ENCODE measurements at regions not wholly inside any gene's neighbourhood (a gene's known extent, or its start where the extent isn't known, plus 50 kb on each side); places are given as distances from the start of the nearest gene placed in this dataset.
A peak's percentile ranks its signal among the peaks of the same experiment; 100 is the strongest.

DNA sequence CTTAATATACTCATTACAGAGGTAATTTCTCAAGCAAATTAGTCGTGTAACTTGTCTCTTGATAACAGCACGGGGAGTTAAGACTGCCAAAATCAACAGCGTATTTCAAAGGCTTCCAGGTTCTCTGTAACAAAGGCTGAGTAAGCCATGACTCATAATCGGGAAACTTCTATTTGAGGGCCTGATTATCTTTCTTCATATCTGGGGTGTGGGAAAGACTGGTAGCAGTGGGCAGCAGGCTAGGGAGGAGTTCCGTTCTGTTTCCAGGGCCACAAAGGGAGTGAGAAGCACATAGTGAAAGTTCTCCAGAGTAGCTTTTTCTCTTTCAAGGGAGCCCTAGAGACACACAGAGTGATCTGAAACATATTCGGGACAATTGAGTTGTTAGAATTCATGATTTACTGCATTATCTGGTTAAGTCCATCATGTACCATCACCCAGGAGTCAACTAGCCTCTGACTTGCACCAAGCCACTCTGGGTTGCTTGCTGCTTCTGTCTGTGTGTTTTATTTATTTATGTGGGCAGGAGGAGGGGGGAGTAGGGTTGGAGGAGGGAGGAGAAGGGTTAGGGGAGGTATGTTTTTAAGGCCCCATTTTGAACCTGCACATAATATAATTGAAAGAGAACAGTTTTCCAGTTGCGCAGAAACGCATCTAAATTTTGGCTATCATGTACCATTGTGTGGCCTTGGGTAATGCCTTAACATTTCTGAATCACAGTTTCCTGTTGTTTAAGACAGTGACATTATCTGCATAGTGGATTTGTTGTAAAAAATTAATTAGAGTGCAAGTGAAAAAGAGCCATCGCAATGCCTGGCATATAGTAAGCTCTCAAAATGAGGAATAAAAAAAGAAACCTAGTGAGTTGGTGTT lies 80.5 kb upstream of the ITPRID2 start (continued):
- TF ChIP-seq, protein P1, sequence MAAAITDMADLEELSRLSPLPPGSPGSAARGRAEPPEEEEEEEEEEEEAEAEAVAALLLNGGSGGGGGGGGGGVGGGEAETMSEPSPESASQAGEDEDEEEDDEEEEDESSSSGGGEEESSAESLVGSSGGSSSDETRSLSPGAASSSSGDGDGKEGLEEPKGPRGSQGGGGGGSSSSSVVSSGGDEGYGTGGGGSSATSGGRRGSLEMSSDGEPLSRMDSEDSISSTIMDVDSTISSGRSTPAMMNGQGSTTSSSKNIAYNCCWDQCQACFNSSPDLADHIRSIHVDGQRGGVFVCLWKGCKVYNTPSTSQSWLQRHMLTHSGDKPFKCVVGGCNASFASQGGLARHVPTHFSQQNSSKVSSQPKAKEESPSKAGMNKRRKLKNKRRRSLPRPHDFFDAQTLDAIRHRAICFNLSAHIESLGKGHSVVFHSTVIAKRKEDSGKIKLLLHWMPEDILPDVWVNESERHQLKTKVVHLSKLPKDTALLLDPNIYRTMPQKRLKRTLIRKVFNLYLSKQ (tag by site-specific recombination; IDR thresholded peaks at IDR 0.05; ENCODE audit: borderline replicate concordance) = no peak
- TF ChIP-seq ZNF571 (tag by site-specific recombination; IDR thresholded peaks at IDR 0.05) (no peak), PRDM1 (tag by site-specific recombination; IDR thresholded peaks at IDR 0.05) (no peak), ZNF341 (tag by site-specific recombination; IDR thresholded peaks at IDR 0.05; ENCODE audit: low read depth) (peak; percentile 68), ZNF776 (tag by site-specific recombination; IDR thresholded peaks at IDR 0.05; ENCODE audit: borderline replicate concordance) (no peak), GLI4 (tag by site-specific recombination; IDR thresholded peaks at IDR 0.05) (no peak), MZF1 (tag by site-specific recombination; IDR thresholded peaks at IDR 0.05; ENCODE audit: borderline replicate concordance) (no peak), ZFP37 (tag by site-specific recombination; IDR thresholded peaks at IDR 0.05) (no peak), ZNF174 (tag by site-specific recombination; IDR thresholded peaks at IDR 0.05) (no peak), KLF10 (tag by site-specific recombination; IDR thresholded peaks at IDR 0.05) (peak; percentile 42; the same call in 1 of the 2 replicates), ZBTB48 (tag by site-specific recombination; IDR thresholded peaks at IDR 0.05) (no peak), HOXC10 (CRISPR knock-in tag; IDR thresholded peaks at IDR 0.05) (no peak), ZNF792 (tag by site-specific recombination; IDR thresholded peaks at IDR 0.05) (no peak), OSR2 (tag by site-specific recombination; IDR thresholded peaks at IDR 0.05) (peak; percentile 78), ZNF274 (IDR thresholded peaks at IDR 0.05; ENCODE audit: low read length) (no peak), ZNF274 (tag by site-specific recombination; IDR thresholded peaks at IDR 0.05; ENCODE audit: borderline replicate concordance) (no peak), ZBTB21 (tag by site-specific recombination; IDR thresholded peaks at IDR 0.05) (no peak), ZNF239 (tag by site-specific recombination; IDR thresholded peaks at IDR 0.05) (no peak), ZNF837 (tag by site-specific recombination; IDR thresholded peaks at IDR 0.05) (no peak)
- TF ChIP-seq, protein P2, sequence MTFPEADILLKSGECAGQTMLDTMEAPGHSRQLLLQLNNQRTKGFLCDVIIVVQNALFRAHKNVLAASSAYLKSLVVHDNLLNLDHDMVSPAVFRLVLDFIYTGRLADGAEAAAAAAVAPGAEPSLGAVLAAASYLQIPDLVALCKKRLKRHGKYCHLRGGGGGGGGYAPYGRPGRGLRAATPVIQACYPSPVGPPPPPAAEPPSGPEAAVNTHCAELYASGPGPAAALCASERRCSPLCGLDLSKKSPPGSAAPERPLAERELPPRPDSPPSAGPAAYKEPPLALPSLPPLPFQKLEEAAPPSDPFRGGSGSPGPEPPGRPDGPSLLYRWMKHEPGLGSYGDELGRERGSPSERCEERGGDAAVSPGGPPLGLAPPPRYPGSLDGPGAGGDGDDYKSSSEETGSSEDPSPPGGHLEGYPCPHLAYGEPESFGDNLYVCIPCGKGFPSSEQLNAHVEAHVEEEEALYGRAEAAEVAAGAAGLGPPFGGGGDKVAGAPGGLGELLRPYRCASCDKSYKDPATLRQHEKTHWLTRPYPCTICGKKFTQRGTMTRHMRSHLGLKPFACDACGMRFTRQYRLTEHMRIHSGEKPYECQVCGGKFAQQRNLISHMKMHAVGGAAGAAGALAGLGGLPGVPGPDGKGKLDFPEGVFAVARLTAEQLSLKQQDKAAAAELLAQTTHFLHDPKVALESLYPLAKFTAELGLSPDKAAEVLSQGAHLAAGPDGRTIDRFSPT (tag by site-specific recombination; IDR thresholded peaks at IDR 0.05) = peak; percentile 75; the same call in 1 of the 2 replicates
- TF ChIP-seq, protein P3, sequence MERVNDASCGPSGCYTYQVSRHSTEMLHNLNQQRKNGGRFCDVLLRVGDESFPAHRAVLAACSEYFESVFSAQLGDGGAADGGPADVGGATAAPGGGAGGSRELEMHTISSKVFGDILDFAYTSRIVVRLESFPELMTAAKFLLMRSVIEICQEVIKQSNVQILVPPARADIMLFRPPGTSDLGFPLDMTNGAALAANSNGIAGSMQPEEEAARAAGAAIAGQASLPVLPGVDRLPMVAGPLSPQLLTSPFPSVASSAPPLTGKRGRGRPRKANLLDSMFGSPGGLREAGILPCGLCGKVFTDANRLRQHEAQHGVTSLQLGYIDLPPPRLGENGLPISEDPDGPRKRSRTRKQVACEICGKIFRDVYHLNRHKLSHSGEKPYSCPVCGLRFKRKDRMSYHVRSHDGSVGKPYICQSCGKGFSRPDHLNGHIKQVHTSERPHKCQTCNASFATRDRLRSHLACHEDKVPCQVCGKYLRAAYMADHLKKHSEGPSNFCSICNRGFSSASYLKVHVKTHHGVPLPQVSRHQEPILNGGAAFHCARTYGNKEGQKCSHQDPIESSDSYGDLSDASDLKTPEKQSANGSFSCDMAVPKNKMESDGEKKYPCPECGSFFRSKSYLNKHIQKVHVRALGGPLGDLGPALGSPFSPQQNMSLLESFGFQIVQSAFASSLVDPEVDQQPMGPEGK (tag by site-specific recombination; IDR thresholded peaks at IDR 0.05) = no peak
- TF ChIP-seq, protein P4, sequence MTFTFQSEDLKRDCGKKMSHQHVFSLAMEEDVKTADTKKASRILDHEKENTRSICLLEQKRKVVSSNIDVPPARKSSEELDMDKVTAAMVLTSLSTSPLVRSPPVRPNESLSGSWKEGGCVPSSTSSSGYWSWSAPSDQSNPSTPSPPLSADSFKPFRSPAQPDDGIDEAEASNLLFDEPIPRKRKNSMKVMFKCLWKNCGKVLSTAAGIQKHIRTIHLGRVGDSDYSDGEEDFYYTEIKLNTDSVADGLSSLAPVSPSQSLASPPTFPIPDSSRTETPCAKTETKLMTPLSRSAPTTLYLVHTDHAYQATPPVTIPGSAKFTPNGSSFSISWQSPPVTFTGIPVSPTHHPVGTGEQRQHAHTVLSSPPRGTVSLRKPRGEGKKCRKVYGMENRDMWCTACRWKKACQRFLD (tag by site-specific recombination; IDR thresholded peaks at IDR 0.05) = no peak
- TF ChIP-seq, protein P5, sequence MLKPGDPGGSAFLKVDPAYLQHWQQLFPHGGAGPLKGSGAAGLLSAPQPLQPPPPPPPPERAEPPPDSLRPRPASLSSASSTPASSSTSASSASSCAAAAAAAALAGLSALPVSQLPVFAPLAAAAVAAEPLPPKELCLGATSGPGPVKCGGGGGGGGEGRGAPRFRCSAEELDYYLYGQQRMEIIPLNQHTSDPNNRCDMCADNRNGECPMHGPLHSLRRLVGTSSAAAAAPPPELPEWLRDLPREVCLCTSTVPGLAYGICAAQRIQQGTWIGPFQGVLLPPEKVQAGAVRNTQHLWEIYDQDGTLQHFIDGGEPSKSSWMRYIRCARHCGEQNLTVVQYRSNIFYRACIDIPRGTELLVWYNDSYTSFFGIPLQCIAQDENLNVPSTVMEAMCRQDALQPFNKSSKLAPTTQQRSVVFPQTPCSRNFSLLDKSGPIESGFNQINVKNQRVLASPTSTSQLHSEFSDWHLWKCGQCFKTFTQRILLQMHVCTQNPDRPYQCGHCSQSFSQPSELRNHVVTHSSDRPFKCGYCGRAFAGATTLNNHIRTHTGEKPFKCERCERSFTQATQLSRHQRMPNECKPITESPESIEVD (tag by site-specific recombination; IDR thresholded peaks at IDR 0.05) = peak; percentile 54; the same call in 1 of the 2 replicates
- TF ChIP-seq, protein P6, sequence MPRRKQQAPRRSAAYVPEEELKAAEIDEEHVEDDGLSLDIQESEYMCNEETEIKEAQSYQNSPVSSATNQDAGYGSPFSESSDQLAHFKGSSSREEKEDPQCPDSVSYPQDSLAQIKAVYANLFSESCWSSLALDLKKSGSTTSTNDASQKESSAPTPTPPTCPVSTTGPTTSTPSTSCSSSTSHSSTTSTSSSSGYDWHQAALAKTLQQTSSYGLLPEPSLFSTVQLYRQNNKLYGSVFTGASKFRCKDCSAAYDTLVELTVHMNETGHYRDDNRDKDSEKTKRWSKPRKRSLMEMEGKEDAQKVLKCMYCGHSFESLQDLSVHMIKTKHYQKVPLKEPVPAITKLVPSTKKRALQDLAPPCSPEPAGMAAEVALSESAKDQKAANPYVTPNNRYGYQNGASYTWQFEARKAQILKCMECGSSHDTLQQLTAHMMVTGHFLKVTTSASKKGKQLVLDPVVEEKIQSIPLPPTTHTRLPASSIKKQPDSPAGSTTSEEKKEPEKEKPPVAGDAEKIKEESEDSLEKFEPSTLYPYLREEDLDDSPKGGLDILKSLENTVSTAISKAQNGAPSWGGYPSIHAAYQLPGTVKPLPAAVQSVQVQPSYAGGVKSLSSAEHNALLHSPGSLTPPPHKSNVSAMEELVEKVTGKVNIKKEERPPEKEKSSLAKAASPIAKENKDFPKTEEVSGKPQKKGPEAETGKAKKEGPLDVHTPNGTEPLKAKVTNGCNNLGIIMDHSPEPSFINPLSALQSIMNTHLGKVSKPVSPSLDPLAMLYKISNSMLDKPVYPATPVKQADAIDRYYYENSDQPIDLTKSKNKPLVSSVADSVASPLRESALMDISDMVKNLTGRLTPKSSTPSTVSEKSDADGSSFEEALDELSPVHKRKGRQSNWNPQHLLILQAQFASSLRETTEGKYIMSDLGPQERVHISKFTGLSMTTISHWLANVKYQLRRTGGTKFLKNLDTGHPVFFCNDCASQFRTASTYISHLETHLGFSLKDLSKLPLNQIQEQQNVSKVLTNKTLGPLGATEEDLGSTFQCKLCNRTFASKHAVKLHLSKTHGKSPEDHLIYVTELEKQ (tag by site-specific recombination; IDR thresholded peaks at IDR 0.05; ENCODE audit: borderline replicate concordance) = no peak; the same call in 1 of the 2 replicates
- TF ChIP-seq, protein P7, sequence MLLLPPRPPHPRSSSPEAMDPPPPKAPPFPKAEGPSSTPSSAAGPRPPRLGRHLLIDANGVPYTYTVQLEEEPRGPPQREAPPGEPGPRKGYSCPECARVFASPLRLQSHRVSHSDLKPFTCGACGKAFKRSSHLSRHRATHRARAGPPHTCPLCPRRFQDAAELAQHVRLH (tag by site-specific recombination; IDR thresholded peaks at IDR 0.05) = no peak
- TF ChIP-seq, protein P8, sequence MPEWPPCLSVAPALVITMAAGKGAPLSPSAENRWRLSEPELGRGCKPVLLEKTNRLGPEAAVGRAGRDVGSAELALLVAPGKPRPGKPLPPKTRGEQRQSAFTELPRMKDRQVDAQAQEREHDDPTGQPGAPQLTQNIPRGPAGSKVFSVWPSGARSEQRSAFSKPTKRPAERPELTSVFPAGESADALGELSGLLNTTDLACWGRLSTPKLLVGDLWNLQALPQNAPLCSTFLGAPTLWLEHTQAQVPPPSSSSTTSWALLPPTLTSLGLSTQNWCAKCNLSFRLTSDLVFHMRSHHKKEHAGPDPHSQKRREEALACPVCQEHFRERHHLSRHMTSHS (tag by site-specific recombination; IDR thresholded peaks at IDR 0.05) = no peak

All from HEK293 (cell line).